H1 (cell line): ENCODE measurements at regions not wholly inside any gene's neighbourhood (a gene's known extent, or its start where the extent isn't known, plus 50 kb on each side); places are given as distances from the start of the nearest gene placed in this dataset.

ENCODE experiments used
- CTCF ChIA-PET: fragments of 300-600 bp; sonication (Branson Sonifier 250); formaldehyde crosslinking; loops from one replicate; lab custom pipeline; 2021; ENCODE audit not compliant: partially characterized antibody; lab: Charles Lee
- POLR2A ChIA-PET: fragments of 300-600 bp; sonication (Branson Sonifier 250); formaldehyde crosslinking; loops from one replicate; lab custom pipeline; 2021; ENCODE audit warnings: inconsistent platforms; ENCODE audit not compliant: partially characterized antibody; lab: Charles Lee
- DNase-seq, 2 experiments: peaks; one replicate each; pipeline versions ENCODE4 v3.0.0 to v3.0.0-alpha.2; 2010 to 2022; ENCODE audit warnings: low spot score in 2 of 2, low read depth in 1 of 2, mixed read lengths in 1 of 2
- FAIRE-seq: peaks from 2 replicates; lab custom pipeline; 2011; peaks lifted over from hg19 to GRCh38; lab: Jason Lieb, UNC
- H2AFZ ChIP-seq: 2 replicates; pipeline ENCODE4 v1.8.1; 2012; ENCODE audit warnings: low read length, inconsistent platforms
- H2AK5ac ChIP-seq: 2 replicates; pipeline ENCODE4 v1.6.1; 2013; ENCODE audit warnings: low read depth, low read length
- H2BK120ac ChIP-seq: replicated peaks from 2 replicates; pipeline ENCODE3; 2013; ENCODE audit warnings: low read depth, low read length, inconsistent platforms
- H2BK12ac ChIP-seq: 2 replicates; pipeline ENCODE4 v1.6.1; 2013; ENCODE audit warnings: low read depth, low read length
- H2BK15ac ChIP-seq: 2 replicates; pipeline ENCODE4 v1.6.1; 2013; ENCODE audit warnings: low read length
- H2BK20ac ChIP-seq: 2 replicates; pipeline ENCODE4 v1.6.1; 2013; ENCODE audit warnings: low read length
- H2BK5ac ChIP-seq: 2 replicates; pipeline ENCODE4 v1.6.1; 2013; ENCODE audit warnings: low read depth, low read length
- H3K14ac ChIP-seq: 2 replicates; pipeline ENCODE4 v1.6.1; 2013; ENCODE audit warnings: inconsistent platforms; ENCODE audit not compliant: insufficient read length
- H3K18ac ChIP-seq: 2 replicates; pipeline ENCODE4 v1.6.1; 2013; ENCODE audit warnings: low read length; ENCODE audit errors: extremely low read depth
- H3K23ac ChIP-seq: 2 replicates; pipeline ENCODE4 v1.6.1; 2013; ENCODE audit warnings: inconsistent platforms; ENCODE audit not compliant: insufficient read length
- H3K23me2 ChIP-seq: 2 replicates; pipeline ENCODE4 v1.6.1; 2013; ENCODE audit warnings: low read depth, low read length
- H3K27ac ChIP-seq: 2 replicates; pipeline ENCODE4 v1.6.1; 2011; ENCODE audit warnings: low read depth, low read length, inconsistent platforms
- H3K27me3 ChIP-seq, 4 experiments: replicated peaks in 1 of 4; 1 replicate in 1 of 4; 2 replicates in 3 of 4; pipeline versions ENCODE4 v1.6.1 to v1.8.1; 2011 to 2013; ENCODE audit warnings: low read length in 3 of 4, mild to moderate bottlenecking in 3 of 4, inconsistent platforms in 2 of 4, mixed read lengths in 2 of 4, moderate library complexity in 1 of 4; ENCODE audit not compliant: control insufficient read depth in 3 of 4, insufficient read depth in 3 of 4; ENCODE audit errors: extremely low read depth in 1 of 4
- H3K36me3 ChIP-seq, 4 experiments: 2 replicates each; pipeline versions ENCODE4 v1.6.1 to v1.8.1; 2011 to 2013; ENCODE audit warnings: mild to moderate bottlenecking in 4 of 4, low read length in 3 of 4, moderate library complexity in 2 of 4, control low read depth in 1 of 4, inconsistent platforms in 1 of 4; ENCODE audit not compliant: insufficient read depth in 4 of 4, control insufficient read depth in 2 of 4
- H3K4ac ChIP-seq: replicated peaks from 2 replicates; pipeline ENCODE3; 2013; ENCODE audit warnings: low read length, low read depth, mixed read lengths, inconsistent platforms; ENCODE audit not compliant: insufficient read length
- H3K4me1 ChIP-seq, 4 experiments: replicated peaks in 1 of 4; 1 replicate in 1 of 4; 2 replicates in 3 of 4; pipeline versions ENCODE4 v1.6.1 to v1.8.1; 2011 to 2013; ENCODE audit warnings: low read length in 3 of 4, inconsistent platforms in 2 of 4, mixed read lengths in 1 of 4; ENCODE audit not compliant: insufficient read depth in 4 of 4, control insufficient read depth in 3 of 4
- H3K4me2 ChIP-seq, 2 experiments: 2 replicates each; pipeline versions ENCODE4 v1.6.1 to v1.8.1; 2011 to 2013; ENCODE audit warnings: low read depth in 2 of 2, low read length in 2 of 2, control low read depth in 1 of 2, inconsistent platforms in 1 of 2, mild to moderate bottlenecking in 1 of 2; ENCODE audit not compliant: insufficient read depth in 1 of 2
- H3K4me3 ChIP-seq, 4 experiments: fragments of 200-600, 300-600 bp in 1 of 4; sonication (generic), shearing (Covaris generic), sonication (Bioruptor Twin) in 1 of 4; 2 replicates each; pipeline versions ENCODE4 v1.5.1 to v1.8.1; 2011 to 2016; ENCODE audit warnings: low read length in 4 of 4, low read depth in 3 of 4, control low read depth in 2 of 4, inconsistent platforms in 2 of 4, mild to moderate bottlenecking in 2 of 4, mixed read lengths in 1 of 4, moderate library complexity in 1 of 4; ENCODE audit not compliant: insufficient read depth in 2 of 4; ENCODE audit errors: extremely low read depth in 1 of 4
- H3K56ac ChIP-seq: replicated peaks from 2 replicates; pipeline ENCODE3; 2013; ENCODE audit warnings: low read depth, mild to moderate bottlenecking, mixed read lengths, low read length, inconsistent platforms; ENCODE audit not compliant: insufficient read length
- H3K79me1 ChIP-seq: 2 replicates; pipeline ENCODE4 v1.6.1; 2013; ENCODE audit warnings: low read depth, low read length, control low read depth
- H3K79me2 ChIP-seq, 2 experiments: 2 replicates each; pipeline versions ENCODE4 v1.6.1 to v1.8.1; 2012 to 2013; ENCODE audit warnings: low read length in 2 of 2, mild to moderate bottlenecking in 2 of 2, inconsistent platforms in 1 of 2; ENCODE audit not compliant: insufficient read depth in 2 of 2, control insufficient read depth in 1 of 2
- H3K9ac ChIP-seq, 4 experiments: replicated peaks in 1 of 4; 1 replicate in 1 of 4; 2 replicates in 3 of 4; pipeline versions ENCODE4 v1.6.1 to v1.8.1; 2011 to 2013; ENCODE audit warnings: low read depth in 3 of 4, low read length in 3 of 4, control low read depth in 2 of 4, mild to moderate bottlenecking in 2 of 4, moderate library complexity in 2 of 4, inconsistent platforms in 1 of 4; ENCODE audit errors: extremely low read depth in 1 of 4
- H3K9me3 ChIP-seq, 2 experiments: 2 replicates each; pipeline versions ENCODE4 v1.6.1 to v1.8.1; 2012 to 2013; ENCODE audit warnings: mild to moderate bottlenecking in 2 of 2, moderate library complexity in 2 of 2, control low read depth in 1 of 2, inconsistent platforms in 1 of 2, low read depth in 1 of 2, low read length in 1 of 2, mixed read lengths in 1 of 2; ENCODE audit not compliant: insufficient read depth in 2 of 2
- H4K20me1 ChIP-seq, 2 experiments: replicated peaks in 1 of 2; 2 replicates each; pipeline versions ENCODE3 to v1.8.1; 2011 to 2013; ENCODE audit warnings: inconsistent platforms in 2 of 2, low read length in 2 of 2, mild to moderate bottlenecking in 1 of 2; ENCODE audit not compliant: insufficient read depth in 2 of 2, control insufficient read depth in 1 of 2
- H4K5ac ChIP-seq: 2 replicates; pipeline ENCODE4 v1.6.1; 2013; ENCODE audit warnings: low read length, low read depth, mixed read lengths, inconsistent platforms; ENCODE audit not compliant: insufficient read length
- H4K8ac ChIP-seq: 2 replicates; pipeline ENCODE4 v1.8.0; 2013; ENCODE audit warnings: mild to moderate bottlenecking, moderate library complexity, low read length, inconsistent platforms; ENCODE audit not compliant: insufficient read depth; ENCODE audit errors: extremely low read depth
- H4K91ac ChIP-seq: replicated peaks from 2 replicates; pipeline ENCODE3; 2013; ENCODE audit warnings: low read length, mixed read lengths, inconsistent platforms; ENCODE audit not compliant: insufficient read length
- CBX8 ChIP-seq: fragments of 300-800, 300-1000 bp; sonication (generic); IDR thresholded peaks from 2 replicates; pipeline ENCODE4 v1.7.1; 2016; ENCODE audit warnings: low read depth, low read length, borderline replicate concordance
- KDM1A ChIP-seq: fragments of 200-600, 300-600 bp; sonication (generic); IDR thresholded peaks from 2 replicates; pipeline ENCODE4 v1.7.1; 2016; ENCODE audit warnings: mild to moderate bottlenecking, low read length, borderline replicate concordance
- SP4 ChIP-seq: IDR thresholded peaks from 2 replicates; pipeline ENCODE4 v1.6.1; 2012; ENCODE audit warnings: low read length, inconsistent platforms
- WGBS, 2 experiments: shearing (Covaris generic) in 1 of 2; methylation state at CpG; one replicate each; pipeline versions ENCODE4 v1.1.6 to v1.1.7; 2013 to 2015; ENCODE audit warnings: low lambda C conversion rate in 2 of 2, mixed read lengths in 2 of 2, inconsistent platforms in 1 of 2, low coverage in 1 of 2, missing lambda C conversion rate in 1 of 2; ENCODE audit not compliant: insufficient replicate concordance in 2 of 2, insufficient coverage in 1 of 2, insufficient read length in 1 of 2; ENCODE audit errors: extremely low coverage in 1 of 2, missing lambda C conversion rate in 1 of 2; 5-methylcytosine and 5-hydroxymethylcytosine counted together
- TF ChIP-seq, protein P1 (sequence below): IDR thresholded peaks from 2 replicates; pipeline ENCODE4 v1.6.1; 2012; ENCODE audit warnings: inconsistent platforms

DNA sequence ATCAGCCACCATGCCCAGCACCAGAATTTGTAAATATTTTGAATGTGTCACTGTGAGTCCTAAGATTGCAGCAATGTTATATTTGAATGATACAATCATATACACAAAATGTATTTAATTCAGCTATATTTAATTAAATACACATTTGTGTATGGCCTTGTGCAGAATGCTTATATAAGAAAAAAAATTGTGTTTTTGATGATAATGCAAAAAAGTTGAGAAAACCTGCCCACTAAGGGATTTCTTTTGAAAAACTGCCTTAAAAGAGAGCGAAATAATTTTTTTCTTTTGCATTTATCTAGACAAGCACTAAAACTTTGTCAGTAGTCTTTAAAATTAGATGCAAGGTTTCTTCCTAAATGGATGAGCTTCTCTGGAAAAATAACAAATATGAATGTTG, 68.1 kb upstream of the OTUD4 start:
- H3K4me1 ChIP-seq: no peaks in the 10 kb centered on the region
- no peaks in the 10 kb centered on the region for H3K27me3 ChIP-seq
- H4K5ac ChIP-seq: no peak overlapping the region
- H3K23me2 ChIP-seq: no peaks in the 10 kb centered on the region
- H3K79me2 ChIP-seq: no peaks in the 10 kb centered on the region
- no peak overlapping the region for H4K91ac ChIP-seq
- H2BK5ac ChIP-seq: no peak overlapping the region
- no peak overlapping the region for H3K18ac ChIP-seq
- no peak overlapping the region for H3K4ac ChIP-seq
- H3K9me3 ChIP-seq: no peaks in the 10 kb centered on the region; a peak in 1 of 4 replicates
- no peaks in the 10 kb centered on the region for H4K20me1 ChIP-seq
- WGBS, 2 experiments: 83% methylated on average over 1 of the region's 1 CpG; no CpG with 5 or more reads in 1 of the 2 experiments
- no peak overlapping the region for H2AFZ ChIP-seq
- no peak overlapping the region for H4K8ac ChIP-seq
- no peak overlapping the region for H3K4me2 ChIP-seq
- no peak overlapping the region for H2AK5ac ChIP-seq
- H3K4me3 ChIP-seq: no peak overlapping the region
- no peak overlapping the region for H3K56ac ChIP-seq
- H3K36me3 ChIP-seq: no peaks in the 10 kb centered on the region
- POLR2A ChIA-PET: no interaction called here
- FAIRE-seq (no peak), DNase-seq (no peak)
- H2BK120ac ChIP-seq: no peak overlapping the region
- no peaks in the 10 kb centered on the region for H3K79me1 ChIP-seq
- TF ChIP-seq CBX8: no peak
- no peak for TF ChIP-seq SP4
- no peak for TF ChIP-seq KDM1A
- TF ChIP-seq, protein P1, sequence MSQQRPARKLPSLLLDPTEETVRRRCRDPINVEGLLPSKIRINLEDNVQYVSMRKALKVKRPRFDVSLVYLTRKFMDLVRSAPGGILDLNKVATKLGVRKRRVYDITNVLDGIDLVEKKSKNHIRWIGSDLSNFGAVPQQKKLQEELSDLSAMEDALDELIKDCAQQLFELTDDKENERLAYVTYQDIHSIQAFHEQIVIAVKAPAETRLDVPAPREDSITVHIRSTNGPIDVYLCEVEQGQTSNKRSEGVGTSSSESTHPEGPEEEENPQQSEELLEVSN: no peak
- TF ChIP-seq, all 59 proteins: peak for 0
- H3K9ac ChIP-seq: no peak overlapping the region
- CTCF ChIA-PET: interaction anchor here (0.8 to 1.5 kb wide), 6 partner anchors 9 to 309 kb away, joined by 3 to 6 read pairs (median 3); no protein-coding TSS in a partner anchor
- H2BK20ac ChIP-seq: no peak overlapping the region
- no peak overlapping the region for H3K23ac ChIP-seq
- no peak overlapping the region for H3K14ac ChIP-seq
- H2BK15ac ChIP-seq: no peak overlapping the region
- no peak overlapping the region for H3K27ac ChIP-seq
- no peak overlapping the region for H2BK12ac ChIP-seq
